ENCODE measurements at regions not wholly inside any gene's neighbourhood (a gene's known extent, or its start where the extent isn't known, plus 50 kb on each side); places are given as distances from the start of the nearest gene placed in this dataset.

DNA sequence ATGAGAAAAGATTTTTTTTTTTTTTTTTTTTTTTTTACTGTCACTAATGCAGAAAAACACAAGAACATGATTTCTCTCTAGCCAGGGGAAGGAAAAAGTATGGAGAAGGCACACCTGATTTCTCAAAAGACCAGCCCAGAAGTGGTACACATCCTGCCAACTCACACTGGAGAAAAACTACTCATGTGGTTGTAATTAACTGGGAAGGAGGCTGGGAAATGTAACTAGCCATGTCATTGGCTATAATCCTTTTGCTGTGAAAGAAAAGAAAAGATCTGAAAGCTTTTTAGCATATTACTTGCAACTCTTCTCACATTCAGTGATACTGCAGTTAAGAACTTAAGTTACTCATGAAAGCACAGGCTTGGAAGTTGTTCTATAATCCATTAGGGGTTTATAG lies 195.9 kb upstream of the PMFBP1 start:
- TF ChIP-seq CTCF (IDR thresholded peaks at IDR 0.05 in 8 of 11, conservative IDR thresholded peaks at IDR 0.05 in 3 of 11): no peak
- TF ChIP-seq POLR2A (IDR thresholded peaks at IDR 0.05): no peak
- no peak for TF ChIP-seq POLR2AphosphoS5 (IDR thresholded peaks at IDR 0.05)
